ENCODE measurements at regions not wholly inside any gene's neighbourhood (a gene's known extent, or its start where the extent isn't known, plus 50 kb on each side); places are given as distances from the start of the nearest gene placed in this dataset.

GRCh38 chr16:6642271-6642670 is 690.4 kb upstream of the RBFOX1 start:
- TF ChIP-seq CTCF (IDR thresholded peaks at IDR 0.05; ENCODE audit: unreplicated experiment), result no peak
- H3K4me3 Mint-ChIP-seq, result no peak overlapping the region
- no peak for DNase-seq (ENCODE audit: low spot score in 2 of 2, unreplicated experiment in 2 of 2)

GRCh38 chr16:6641091-6641490 is 691.6 kb upstream of the RBFOX1 start:
- no peak for DNase-seq (ENCODE audit: low spot score in 2 of 2, unreplicated experiment in 2 of 2)
- H3K36me3 Mint-ChIP-seq, result no peaks in the 10 kb centered on the region
- H3K9me3 Mint-ChIP-seq, result no peaks in the 10 kb centered on the region
- no peak for TF ChIP-seq CTCF (IDR thresholded peaks at IDR 0.05; ENCODE audit: unreplicated experiment)
- no peak overlapping the region for H3K27ac Mint-ChIP-seq
- H3K4me1 Mint-ChIP-seq, result no peaks in the 10 kb centered on the region
- peaks cover 43% of the 10 kb centered on the region for H3K27me3 Mint-ChIP-seq (ENCODE audit: low read depth)
- H3K4me3 Mint-ChIP-seq, result no peak overlapping the region

More at GRCh38 chr16:6642271-6642670, 690.4 kb upstream of the RBFOX1 start:
- Mint-ChIP-seq H3K4me1 (no peaks in the 10 kb centered on the region), H3K27me3 (ENCODE audit: low read depth) (peaks cover 52% of the 10 kb centered on the region), H3K27ac (no peak overlapping the region), H3K36me3 (no peaks in the 10 kb centered on the region), H3K9me3 (no peaks in the 10 kb centered on the region)

DNA sequence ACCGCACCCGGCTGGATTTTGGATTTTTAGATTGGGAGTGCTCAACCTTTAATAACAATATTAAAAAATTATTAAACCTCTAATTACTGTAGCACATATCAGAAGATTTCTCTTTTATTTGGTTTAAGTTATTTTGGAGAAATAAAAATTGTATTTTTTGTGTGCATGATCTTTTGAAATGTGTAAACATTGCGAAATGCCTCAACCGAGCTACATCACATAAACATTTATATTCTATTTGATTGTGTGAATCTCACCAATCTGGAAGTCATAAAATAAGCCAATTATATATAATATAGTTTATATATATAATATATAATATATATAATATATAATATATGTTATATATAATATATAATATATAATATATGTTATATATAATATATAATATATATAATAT is 696.2 kb upstream of the RBFOX1 start:
- no peak for TF ChIP-seq CTCF (IDR thresholded peaks at IDR 0.05; ENCODE audit: unreplicated experiment)
- no peaks in the 10 kb centered on the region for H3K9me3 Mint-ChIP-seq
- H3K27me3 Mint-ChIP-seq (ENCODE audit: low read depth), result peaks cover 17% of the 10 kb centered on the region
- DNase-seq (ENCODE audit: low spot score in 2 of 2, unreplicated experiment in 2 of 2), result no peak
- no peaks in the 10 kb centered on the region for H3K4me1 Mint-ChIP-seq
- H3K4me3 Mint-ChIP-seq, result no peak overlapping the region
- H3K36me3 Mint-ChIP-seq, result no peaks in the 10 kb centered on the region
- no peak overlapping the region for H3K27ac Mint-ChIP-seq

DNA sequence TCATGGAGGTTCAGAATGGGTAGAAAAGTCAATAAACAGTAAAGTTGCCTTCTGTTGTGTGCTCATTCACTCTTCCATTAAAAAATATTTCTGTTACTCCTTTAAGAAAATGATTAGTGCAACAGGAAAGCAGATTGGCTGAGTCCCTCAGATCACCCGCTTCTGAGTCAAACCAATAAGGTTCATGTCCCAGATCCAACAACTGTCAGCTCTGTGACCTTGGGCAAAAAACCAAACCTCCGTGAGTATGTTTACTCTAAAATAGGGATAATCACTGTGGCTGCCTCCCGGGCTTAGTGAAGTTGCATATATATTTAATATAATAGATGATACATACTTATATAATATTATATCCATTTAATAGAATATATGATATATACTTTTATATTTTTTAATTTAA is 698.5 kb upstream of the RBFOX1 start:
- Mint-ChIP-seq H3K27me3 (ENCODE audit: low read depth) (peaks cover 1% of the 10 kb centered on the region), H3K27ac (no peak overlapping the region), H3K4me1 (no peaks in the 10 kb centered on the region), H3K36me3 (no peaks in the 10 kb centered on the region), H3K4me3 (no peak overlapping the region), H3K9me3 (no peaks in the 10 kb centered on the region)
- no peak for DNase-seq (ENCODE audit: low spot score in 2 of 2, unreplicated experiment in 2 of 2)
- no peak for TF ChIP-seq CTCF (IDR thresholded peaks at IDR 0.05; ENCODE audit: unreplicated experiment)

- Mint-ChIP-seq H3K36me3 (no peaks in the 10 kb centered on the region), H3K4me3 (no peak overlapping the region), H3K9me3 (no peaks in the 10 kb centered on the region), H3K27me3 (ENCODE audit: low read depth) (no peaks in the 10 kb centered on the region), H3K4me1 (no peaks in the 10 kb centered on the region), H3K27ac (no peak overlapping the region)
- DNase-seq (ENCODE audit: low spot score in 2 of 2, unreplicated experiment in 2 of 2), result no peak
- TF ChIP-seq CTCF (IDR thresholded peaks at IDR 0.05; ENCODE audit: unreplicated experiment), result no peak
These were observed 699.2 kb upstream of the RBFOX1 start for GRCh38 chr16:6633456-6633855.

GRCh38 chr16:6629110-6629509 is 703.5 kb upstream of the RBFOX1 start:
- H3K36me3 Mint-ChIP-seq, result no peaks in the 10 kb centered on the region
- no peaks in the 10 kb centered on the region for H3K9me3 Mint-ChIP-seq
- no peak for TF ChIP-seq CTCF (IDR thresholded peaks at IDR 0.05; ENCODE audit: unreplicated experiment)
- no peak for DNase-seq (ENCODE audit: low spot score in 2 of 2, unreplicated experiment in 2 of 2)
- no peak overlapping the region for H3K4me3 Mint-ChIP-seq
- peaks cover 2% of the 10 kb centered on the region for H3K27me3 Mint-ChIP-seq (ENCODE audit: low read depth)
- no peak overlapping the region for H3K27ac Mint-ChIP-seq
- no peaks in the 10 kb centered on the region for H3K4me1 Mint-ChIP-seq
